HEK293T (cell line): ENCODE measurements at regions not wholly inside any gene's neighbourhood (a gene's known extent, or its start where the extent isn't known, plus 50 kb on each side); places are given as distances from the start of the nearest gene placed in this dataset.

Experiments used
- BHLHE40 ChIP-seq: fragments of 450-650 bp; IDR thresholded peaks from 2 replicates; pipeline ENCODE4 v1.6.1; 2016; ENCODE audit warnings: mild to moderate bottlenecking, moderate library complexity, borderline replicate concordance
- CTBP1 ChIP-seq: fragments of 450-650 bp; IDR thresholded peaks from 2 replicates; pipeline ENCODE4 v1.6.1; 2016; ENCODE audit warnings: borderline replicate concordance
- ELF4 ChIP-seq: fragments of 450-650 bp; IDR thresholded peaks from 2 replicates; pipeline ENCODE4 v1.6.1; 2017; ENCODE audit warnings: antibody characterized with exemption
- FOXA1 ChIP-seq: fragments of 450-650 bp; IDR thresholded peaks from 2 replicates; pipeline ENCODE4 v1.6.1; 2016; ENCODE audit warnings: mild to moderate bottlenecking
- FOXK2 ChIP-seq: fragments of 450-650 bp; IDR thresholded peaks from 2 replicates; pipeline ENCODE4 v1.6.1; 2016; ENCODE audit warnings: mild to moderate bottlenecking
- HDGF ChIP-seq: fragments of 450-650 bp; IDR thresholded peaks from 2 replicates; pipeline ENCODE4 v1.6.1; 2017; ENCODE audit warnings: antibody characterized with exemption, borderline replicate concordance
- L3MBTL2 ChIP-seq: fragments of 450-650 bp; conservative IDR thresholded peaks from 2 replicates; pipeline ENCODE4 v1.6.1; 2016; ENCODE audit warnings: mild to moderate bottlenecking
- LEF1 ChIP-seq: fragments of 450-650 bp; IDR thresholded peaks from 2 replicates; pipeline ENCODE4 v1.6.1; 2017; ENCODE audit warnings: mild to moderate bottlenecking, borderline replicate concordance
- PKNOX1 ChIP-seq: fragments of 450-650 bp; IDR thresholded peaks from 2 replicates; pipeline ENCODE4 v1.6.1; 2016
- SP1 ChIP-seq: fragments of 450-650 bp; IDR thresholded peaks from 2 replicates; pipeline ENCODE4 v1.6.1; 2017
- SUZ12 ChIP-seq: fragments of 450-650 bp; IDR thresholded peaks from 2 replicates; pipeline ENCODE4 v1.6.1; 2016; ENCODE audit warnings: mild to moderate bottlenecking
- TARDBP ChIP-seq: fragments of 450-650 bp; IDR thresholded peaks from 2 replicates; pipeline ENCODE4 v1.6.1; 2016

- TF ChIP-seq PKNOX1 (no peak), ELF4 (no peak), CTBP1 (no peak), LEF1 (no peak), SUZ12 (no peak), HDGF (no peak), FOXA1 (no peak), L3MBTL2 (no peak), BHLHE40 (no peak), SP1 (no peak), TARDBP (no peak), FOXK2 (no peak)
Observed at GRCh38 chr5:32984851-32985610, 273.9 kb downstream of the NPR3 start.
